Activated CD8-positive, alpha-beta memory T cell treated with anti-CD3 and anti-CD28 coated beads, Interleukin-2, amount 50 U/mL, for 4 hours (primary cell): ENCODE measurements at regions not wholly inside any gene's neighbourhood (a gene's known extent, or its start where the extent isn't known, plus 50 kb on each side); places are given as distances from the start of the nearest gene placed in this dataset.
"Not testable (repeated sequence)": the region's sequence is repeated elsewhere in the genome, so short reads cannot be mapped to it uniquely, and the experiment has no call there.

Experiments
- DNase-seq: peaks from one replicate; pipeline ENCODE4 v3.0.0-alpha.2; 2020

GRCh38 chr10:64091897-64092296 is 570.7 kb downstream of the REEP3 start:
- no peak for DNase-seq

DNA sequence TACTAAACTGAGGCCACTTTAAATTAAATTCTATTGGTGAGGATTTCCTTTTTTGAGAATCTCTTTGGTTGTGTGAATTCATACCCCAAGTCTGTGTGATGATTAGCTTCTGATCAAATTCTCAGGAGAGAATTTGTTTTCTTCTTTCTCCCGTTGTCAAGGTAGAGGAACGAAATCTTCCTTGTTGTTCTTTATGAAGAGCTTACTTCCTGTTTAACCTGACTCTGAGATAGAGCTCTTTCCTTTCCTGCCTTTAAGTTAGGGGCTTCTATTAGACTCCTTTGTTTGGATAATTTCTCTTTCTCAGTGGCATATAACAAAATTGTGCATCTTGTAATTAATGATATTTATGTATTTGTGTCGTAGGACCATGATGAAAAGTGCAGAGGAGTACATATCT is 572.1 kb downstream of the REEP3 start:
- DNase-seq = no peak

- DNase-seq = no peak
Observed at GRCh38 chr10:64093946-64094535, 572.8 kb downstream of the REEP3 start.

- no peak for DNase-seq
Observed at GRCh38 chr10:64096941-64097340, 575.7 kb downstream of the REEP3 start.

DNA sequence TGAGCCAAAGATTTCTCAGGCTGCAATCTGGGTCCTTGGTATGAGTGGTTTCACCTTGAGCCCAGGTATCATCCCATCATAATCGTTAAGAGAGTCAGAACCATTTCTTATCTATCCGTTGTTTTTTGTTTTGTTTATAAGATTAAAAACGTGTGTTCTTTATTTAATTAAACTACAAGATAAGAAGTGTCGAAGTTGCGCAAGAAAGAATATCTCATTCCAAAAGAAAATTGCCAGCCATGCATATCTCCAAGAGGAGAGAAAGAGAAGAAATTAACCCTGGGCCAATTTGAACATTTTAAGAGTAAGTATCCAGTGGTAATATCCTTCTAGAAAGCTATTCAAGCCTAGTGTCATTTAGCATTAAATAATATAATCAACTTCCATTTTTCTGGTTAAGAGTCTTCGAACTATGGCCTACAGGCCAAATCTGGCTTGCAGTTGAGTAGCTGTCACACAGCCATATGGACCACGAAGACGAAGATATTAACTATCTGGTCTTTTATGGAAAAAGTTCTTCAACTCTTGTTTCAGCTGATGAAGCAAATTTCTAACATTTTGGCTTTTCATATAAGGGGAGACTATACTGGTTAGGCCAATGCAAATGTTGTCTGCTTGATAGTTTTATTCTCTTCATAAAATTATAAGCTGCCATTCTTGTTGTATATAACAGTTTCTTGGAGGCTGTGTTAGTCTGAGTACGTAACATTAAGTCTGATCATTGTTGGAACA is 576.4 kb downstream of the REEP3 start:
- no peak for DNase-seq

- DNase-seq = no peak
Observed at GRCh38 chr10:64098994-64099393, 577.8 kb downstream of the REEP3 start.

- DNase-seq = no peak
Observed at GRCh38 chr10:64101606-64102263, 580.5 kb downstream of the REEP3 start.

DNA sequence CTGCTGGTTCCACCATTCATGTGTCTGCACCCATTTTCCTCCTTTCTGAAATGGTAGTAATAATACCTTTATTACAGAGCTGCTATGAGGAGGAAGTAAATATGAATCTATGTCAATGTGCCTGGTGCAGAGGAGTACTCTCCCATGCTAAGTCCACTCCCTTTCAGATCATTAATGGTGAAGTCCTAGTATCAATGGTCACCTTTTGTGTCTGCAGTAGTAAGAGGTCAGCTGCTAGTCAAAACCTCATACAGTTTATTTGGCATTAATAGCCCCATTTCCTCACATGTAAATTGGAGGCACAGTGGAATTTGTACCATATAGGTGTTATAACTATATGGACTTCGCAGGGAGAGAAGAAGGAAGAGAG is 581.0 kb downstream of the REEP3 start:
- DNase-seq = no peak

DNA sequence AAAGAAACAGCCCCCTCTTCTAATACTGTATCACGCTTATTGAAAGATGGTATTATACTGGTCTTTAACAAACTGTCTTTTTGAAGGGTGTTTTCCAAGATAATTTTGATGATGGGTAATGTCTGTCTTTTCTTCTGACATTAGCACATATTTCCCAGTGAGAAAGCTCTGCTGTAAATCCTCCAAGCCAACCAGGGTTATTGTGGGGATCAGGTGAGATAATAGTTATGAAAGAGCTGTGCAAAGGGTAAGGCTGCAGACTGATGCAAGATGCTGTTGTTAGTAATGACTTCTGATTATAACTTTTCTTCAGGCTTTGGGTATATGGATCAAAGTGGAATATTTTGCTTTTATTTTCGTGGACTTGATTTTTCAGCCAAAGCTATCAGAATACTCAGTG is 581.7 kb downstream of the REEP3 start:
- no peak for DNase-seq

DNA sequence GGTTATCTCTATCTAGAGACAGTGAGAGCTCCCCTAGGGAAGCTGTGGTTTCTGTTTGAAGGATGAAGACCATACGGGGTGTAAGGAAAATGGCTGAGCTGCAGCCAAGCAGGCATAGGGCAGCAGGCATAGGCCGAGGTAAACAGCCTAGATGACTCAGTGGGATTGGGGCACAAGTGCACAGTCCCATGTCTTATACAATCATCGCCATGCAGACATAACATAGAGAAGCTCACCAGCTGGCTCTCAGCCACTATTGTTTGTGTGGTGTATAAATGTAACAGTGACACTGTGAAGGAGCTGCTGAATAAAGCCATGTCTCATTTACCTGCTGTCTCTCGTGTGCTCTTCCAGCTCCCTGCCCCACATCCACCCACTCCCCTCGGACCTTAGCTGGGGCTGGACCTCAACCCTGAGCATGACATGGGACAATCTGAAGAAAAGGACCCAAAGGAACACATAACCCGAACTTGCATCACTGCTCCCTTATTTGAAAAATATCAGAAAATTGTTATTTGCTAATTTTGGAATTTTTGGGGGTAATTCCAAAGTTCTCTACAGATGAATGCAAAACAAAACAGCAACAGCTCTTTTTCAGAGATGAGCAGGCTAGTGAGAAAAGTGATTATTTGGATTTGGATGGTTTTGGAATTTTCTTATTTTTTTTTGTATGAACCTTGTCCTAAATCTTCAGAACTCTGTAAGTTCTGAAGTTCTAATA is 582.7 kb downstream of the REEP3 start:
- no peak for DNase-seq

- no peak for DNase-seq
Observed at GRCh38 chr10:64109926-64110495, 588.8 kb downstream of the REEP3 start.

GRCh38 chr10:64112701-64113355 is 591.6 kb downstream of the REEP3 start:
- no peak for DNase-seq

DNA sequence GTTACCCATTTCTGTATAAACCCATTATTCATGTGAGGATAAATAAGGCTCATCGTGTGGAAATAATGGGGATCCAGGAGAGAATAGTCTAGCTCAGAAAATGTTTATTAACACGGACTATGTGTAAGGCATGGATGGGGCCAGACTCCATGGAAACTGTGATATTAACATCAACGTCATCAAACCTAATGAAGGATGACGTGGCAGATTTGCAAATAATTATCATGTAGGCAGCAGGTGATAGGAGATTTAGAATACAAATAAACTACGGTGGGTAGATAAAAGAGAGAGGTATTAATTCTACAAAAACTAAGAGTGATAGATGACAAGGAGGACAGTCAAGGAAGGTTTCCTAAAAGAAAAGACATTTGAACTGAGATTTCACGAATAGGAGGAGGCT is 592.2 kb downstream of the REEP3 start:
- no peak for DNase-seq

DNA sequence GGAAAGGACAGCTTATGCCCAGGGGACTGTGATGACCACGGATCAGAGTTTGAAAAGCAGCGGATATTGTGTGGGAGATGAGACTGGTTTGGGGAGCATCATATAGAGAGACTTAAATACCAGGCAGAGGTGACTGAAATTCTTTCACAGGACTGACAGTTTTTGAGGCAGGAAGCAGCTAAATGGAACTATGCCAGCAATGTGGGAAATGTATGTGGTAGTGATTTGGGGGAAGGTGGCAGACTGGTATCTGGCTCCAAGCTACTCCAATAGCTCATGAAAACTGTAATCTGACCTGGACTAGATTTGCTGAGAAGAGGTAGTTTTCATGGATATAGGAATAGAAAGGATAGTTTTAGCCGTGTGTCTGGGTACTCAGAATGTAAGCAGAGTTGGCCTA is 592.6 kb downstream of the REEP3 start:
- DNase-seq = no peak

DNA sequence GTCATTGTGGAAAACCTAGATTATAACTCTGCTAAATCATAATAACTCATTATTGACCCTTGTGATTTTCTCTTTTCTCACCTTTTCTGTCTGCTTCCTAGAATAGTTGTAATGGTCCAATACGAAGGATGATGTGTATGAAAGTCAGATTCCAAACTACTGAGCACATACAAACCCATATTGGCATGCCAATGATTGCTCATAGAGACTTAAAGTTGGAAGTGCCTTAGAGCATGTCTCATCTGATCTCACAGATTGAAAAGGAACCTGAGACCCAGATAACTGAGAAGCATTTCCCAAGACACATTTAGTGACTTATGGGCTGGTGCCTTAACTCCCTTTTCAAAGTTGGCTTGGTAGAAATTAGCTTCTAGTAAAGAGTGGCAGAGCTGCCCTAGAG is 594.3 kb downstream of the REEP3 start:
- no peak for DNase-seq

DNA sequence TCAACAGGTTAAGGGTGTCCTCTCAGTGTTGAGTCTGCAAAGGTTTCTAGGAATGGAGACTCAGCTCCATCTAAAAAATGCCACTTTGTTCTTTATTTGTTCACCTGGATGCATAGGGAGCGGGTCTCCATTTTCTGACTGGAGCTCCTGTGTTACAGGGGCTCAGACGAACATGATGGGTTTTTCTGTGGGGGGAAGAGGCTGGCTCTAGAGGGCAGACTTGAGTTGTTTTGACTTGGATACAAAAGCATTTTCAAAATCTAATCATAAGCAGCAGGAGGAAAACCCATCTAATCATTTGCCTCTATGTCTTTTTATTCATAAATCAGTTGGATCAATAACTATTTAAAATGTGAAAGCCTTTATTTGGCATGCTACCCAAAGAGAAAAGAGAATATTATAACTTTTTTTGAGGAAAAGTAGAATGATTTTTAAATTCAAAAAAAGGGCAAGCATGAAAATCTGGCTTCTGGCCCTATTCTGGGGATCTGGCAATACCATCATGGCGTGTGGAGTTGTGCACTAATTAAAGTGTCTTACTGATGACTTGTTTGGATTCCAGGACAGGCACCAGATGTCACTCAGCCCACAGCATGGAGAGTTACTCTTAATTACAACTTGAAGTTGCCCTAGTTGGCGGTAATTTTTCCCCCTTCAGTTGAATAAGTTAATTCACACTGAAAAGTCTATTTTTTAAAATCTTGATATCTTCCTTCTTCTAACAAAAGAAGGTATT is 594.9 kb downstream of the REEP3 start:
- no peak for DNase-seq

DNA sequence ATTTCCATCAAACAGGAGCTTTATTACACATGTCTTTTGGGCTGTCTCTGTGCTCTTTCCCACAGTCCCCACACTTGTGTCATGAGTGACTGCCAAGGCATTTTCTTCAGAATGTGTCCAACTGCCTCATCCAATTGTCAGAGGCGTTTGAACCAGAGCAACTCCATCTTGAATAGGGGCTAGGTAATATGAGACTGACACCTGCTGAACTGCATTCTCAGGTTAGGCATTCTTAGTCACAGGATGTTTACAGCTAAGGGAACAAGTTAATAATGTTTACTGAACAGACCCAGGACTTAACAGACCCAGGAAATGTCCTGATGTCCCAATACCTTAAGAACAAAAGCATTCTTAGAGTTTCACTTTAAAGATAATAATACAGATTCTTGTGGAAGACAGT is 595.5 kb downstream of the REEP3 start:
- DNase-seq = no peak

DNA sequence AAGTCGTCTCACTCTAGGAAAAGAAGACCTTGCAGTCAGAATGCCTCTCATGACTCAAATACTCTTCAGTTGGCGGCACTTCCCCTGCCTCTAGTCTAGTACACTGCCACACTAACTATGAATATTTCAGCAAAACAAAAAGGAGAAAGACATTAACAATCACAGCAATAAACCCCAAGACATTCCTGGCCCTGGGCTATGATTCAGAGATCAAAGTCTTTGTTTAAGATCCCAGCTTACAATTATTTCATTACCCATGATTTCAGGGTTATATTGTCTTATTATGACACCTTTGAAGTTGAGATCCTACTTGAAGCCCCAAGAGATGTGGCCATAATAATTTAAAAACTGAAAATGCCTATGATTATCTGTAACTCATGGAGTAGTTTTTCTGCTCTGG is 597.5 kb downstream of the REEP3 start:
- no peak for DNase-seq

DNA sequence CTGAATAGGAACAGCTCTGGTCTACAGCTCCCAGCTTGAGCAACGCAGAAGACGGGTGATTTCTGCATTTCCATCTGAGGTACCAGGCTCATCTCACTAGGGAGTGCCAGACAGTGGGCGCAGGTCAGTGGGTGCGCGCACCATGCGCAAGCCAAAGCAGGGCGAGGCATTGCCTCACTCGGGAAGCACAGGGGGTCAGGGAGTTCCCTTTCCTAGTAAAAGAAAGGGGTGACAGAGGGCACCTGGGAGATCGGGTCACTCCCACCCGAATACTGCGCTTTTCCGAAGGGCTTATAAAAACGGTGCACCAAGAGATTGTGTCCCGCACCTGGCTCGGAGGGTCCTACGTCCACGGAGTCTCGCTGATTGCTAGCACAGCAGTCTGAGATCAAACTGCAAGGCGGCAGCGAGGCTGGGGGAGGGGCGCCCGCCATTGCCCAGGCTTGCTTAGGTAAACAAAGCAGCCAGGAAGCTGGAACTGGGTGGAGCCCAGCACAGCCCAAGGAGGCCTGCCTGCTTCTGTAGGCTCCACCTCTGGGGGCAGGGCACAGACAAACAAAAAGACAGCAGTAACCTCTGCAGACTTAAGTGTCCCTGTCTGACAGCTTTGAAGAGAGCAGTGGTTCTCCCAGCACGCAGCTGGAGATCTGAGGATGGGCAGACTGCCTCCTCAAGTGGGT is 599.2 kb downstream of the REEP3 start:
- not testable (repeated sequence) for DNase-seq

GRCh38 chr10:64130152-64130551 is 609.0 kb downstream of the REEP3 start:
- DNase-seq = no peak

- DNase-seq = no peak
Observed at GRCh38 chr10:64134676-64135075, 613.5 kb downstream of the REEP3 start.

DNA sequence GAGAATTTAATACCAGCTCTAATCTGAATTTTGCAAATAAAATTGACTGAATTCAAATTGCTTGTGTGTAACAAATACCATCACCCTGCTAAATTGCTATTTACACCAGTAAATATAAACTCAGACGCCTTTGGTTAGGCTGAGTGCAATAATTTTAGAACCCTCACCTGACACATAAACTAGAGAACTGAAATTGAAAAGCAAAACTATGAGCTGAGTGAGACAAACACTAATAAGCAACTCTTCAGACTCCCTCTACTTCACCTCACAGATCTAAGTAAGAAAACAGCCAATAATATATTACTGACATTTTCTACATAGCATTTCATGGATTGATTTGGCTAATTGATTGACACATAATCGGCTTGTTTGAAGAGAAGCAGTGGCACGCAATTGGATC is 621.2 kb downstream of the REEP3 start:
- no peak for DNase-seq
